Umbilical cord (tissue), 1 donor: ENCODE measurements at regions not wholly inside any gene's neighbourhood (a gene's known extent, or its start where the extent isn't known, plus 50 kb on each side); places are given as distances from the start of the nearest gene placed in this dataset.
"Not testable (repeated sequence)": the region's sequence is repeated elsewhere in the genome, so short reads cannot be mapped to it uniquely, and the experiment has no call there.

Experiments used
- DNase-seq: peaks from one replicate; pipeline ENCODE4 v3.0.0-alpha.2; 2015; ENCODE audit warnings: low spot score

GRCh38 chr4:30869387-30869786 lies 149.2 kb downstream of the PCDH7 start:
- DNase-seq: not testable (repeated sequence)

- no peak for DNase-seq
Observed at GRCh38 chr4:30870513-30870912, 150.3 kb downstream of the PCDH7 start.

- peak; percentile 18 for DNase-seq
Observed at GRCh38 chr4:30875658-30876269, 155.6 kb downstream of the PCDH7 start.

- DNase-seq: no peak
Observed at GRCh38 chr4:30879855-30880598, 159.9 kb downstream of the PCDH7 start.

GRCh38 chr4:30881985-30882384 lies 161.8 kb downstream of the PCDH7 start:
- DNase-seq: no peak

GRCh38 chr4:30882443-30882842 lies 162.3 kb downstream of the PCDH7 start:
- no peak for DNase-seq

- DNase-seq: no peak
Observed at GRCh38 chr4:30882995-30883675, 163.0 kb downstream of the PCDH7 start.

- peak; percentile 58 for DNase-seq
Observed at GRCh38 chr4:30901461-30902451, 181.6 kb downstream of the PCDH7 start.

GRCh38 chr4:30903502-30904214 lies 183.5 kb downstream of the PCDH7 start:
- DNase-seq: no peak

- DNase-seq: no peak
Observed at GRCh38 chr4:30904215-30904555, 184.0 kb downstream of the PCDH7 start.

GRCh38 chr4:30904588-30904987 lies 184.4 kb downstream of the PCDH7 start:
- no peak for DNase-seq

GRCh38 chr4:30912098-30912714 lies 192.0 kb downstream of the PCDH7 start:
- peak; percentile 46 for DNase-seq

- peak; percentile 8 for DNase-seq
Observed at GRCh38 chr4:30916337-30917274, 196.4 kb downstream of the PCDH7 start.

GRCh38 chr4:30917946-30918345 lies 197.8 kb downstream of the PCDH7 start:
- DNase-seq: no peak

- no peak for DNase-seq
Observed at GRCh38 chr4:30919458-30919857, 199.3 kb downstream of the PCDH7 start.

- DNase-seq: no peak
Observed at GRCh38 chr4:30920043-30920442, 199.9 kb downstream of the PCDH7 start.

- no peak for DNase-seq
Observed at GRCh38 chr4:30922625-30923024, 202.5 kb downstream of the PCDH7 start.

GRCh38 chr4:30924495-30924894 lies 204.3 kb downstream of the PCDH7 start:
- no peak for DNase-seq

- no peak for DNase-seq
Observed at GRCh38 chr4:30929649-30930048, 209.5 kb downstream of the PCDH7 start.
